ENCODE measurements at regions not wholly inside any gene's neighbourhood (a gene's known extent, or its start where the extent isn't known, plus 50 kb on each side); places are given as distances from the start of the nearest gene placed in this dataset.

DNA sequence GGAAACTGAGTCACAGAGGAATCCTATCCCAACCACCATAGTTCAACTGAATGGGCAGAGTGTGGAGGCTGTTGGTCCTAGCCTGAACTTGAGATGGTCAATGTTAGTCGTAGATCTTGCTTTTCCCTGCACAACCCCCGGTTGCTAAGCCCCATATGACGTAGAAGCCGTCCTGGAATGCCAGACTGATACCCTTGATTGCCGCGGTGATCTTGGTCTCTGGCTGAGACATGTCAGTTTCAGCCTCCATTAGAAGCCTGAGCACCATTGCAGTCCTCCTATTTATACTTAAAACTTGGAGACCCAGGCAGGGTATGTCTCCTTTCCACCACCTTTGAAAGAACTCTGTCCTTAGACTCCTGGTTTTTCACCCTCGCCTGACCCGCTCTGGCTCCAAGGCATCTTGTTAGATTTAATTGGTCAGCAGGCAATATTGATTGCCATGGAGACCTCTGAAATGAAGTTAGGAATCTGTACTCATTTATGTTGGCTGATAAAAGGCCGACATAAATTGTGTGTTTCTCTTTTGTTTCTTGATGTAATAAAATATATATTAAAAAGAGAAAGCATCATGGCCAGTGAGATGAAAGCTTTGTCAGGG is 53.4 kb downstream of the RPLP1 start:
- CTCF ChIA-PET, result no interaction called here

GRCh38 chr15:69508659-69509058 is 56.0 kb downstream of the RPLP1 start:
- POLR2A ChIA-PET, result no interaction called here
- TF ChIP-seq, protein P1, sequence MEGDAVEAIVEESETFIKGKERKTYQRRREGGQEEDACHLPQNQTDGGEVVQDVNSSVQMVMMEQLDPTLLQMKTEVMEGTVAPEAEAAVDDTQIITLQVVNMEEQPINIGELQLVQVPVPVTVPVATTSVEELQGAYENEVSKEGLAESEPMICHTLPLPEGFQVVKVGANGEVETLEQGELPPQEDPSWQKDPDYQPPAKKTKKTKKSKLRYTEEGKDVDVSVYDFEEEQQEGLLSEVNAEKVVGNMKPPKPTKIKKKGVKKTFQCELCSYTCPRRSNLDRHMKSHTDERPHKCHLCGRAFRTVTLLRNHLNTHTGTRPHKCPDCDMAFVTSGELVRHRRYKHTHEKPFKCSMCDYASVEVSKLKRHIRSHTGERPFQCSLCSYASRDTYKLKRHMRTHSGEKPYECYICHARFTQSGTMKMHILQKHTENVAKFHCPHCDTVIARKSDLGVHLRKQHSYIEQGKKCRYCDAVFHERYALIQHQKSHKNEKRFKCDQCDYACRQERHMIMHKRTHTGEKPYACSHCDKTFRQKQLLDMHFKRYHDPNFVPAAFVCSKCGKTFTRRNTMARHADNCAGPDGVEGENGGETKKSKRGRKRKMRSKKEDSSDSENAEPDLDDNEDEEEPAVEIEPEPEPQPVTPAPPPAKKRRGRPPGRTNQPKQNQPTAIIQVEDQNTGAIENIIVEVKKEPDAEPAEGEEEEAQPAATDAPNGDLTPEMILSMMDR (IDR thresholded peaks at IDR 0.05; ENCODE audit: control extremely low read depth, extremely low read depth, low read depth, missing control alignments), result no peak
- no peak for DNase-seq (ENCODE audit: extremely low spot score)
- CTCF ChIA-PET, result interaction anchor here (1.2 to 1.9 kb wide), 4 partner anchors 14 to 43 kb away, joined by 3 to 5 read pairs (median 4); no protein-coding TSS in a partner anchor

More for the DNA sequence above, 53.4 kb downstream of the RPLP1 start:
- DNase-seq (ENCODE audit: extremely low spot score), result no peak
- POLR2A ChIA-PET, result no interaction called here
- TF ChIP-seq, protein P1 (IDR thresholded peaks at IDR 0.05; ENCODE audit: control extremely low read depth, extremely low read depth, low read depth, missing control alignments), result no peak

- ChIA-PET POLR2A (no interaction called here), CTCF (interaction anchor here (1.2 to 1.9 kb wide), 3 partner anchors 15 to 44 kb away, joined by 3 to 5 read pairs (median 4); no protein-coding TSS in a partner anchor)
- TF ChIP-seq, protein P1 (IDR thresholded peaks at IDR 0.05; ENCODE audit: control extremely low read depth, extremely low read depth, low read depth, missing control alignments), result no peak
- DNase-seq (ENCODE audit: extremely low spot score), result no peak
These were observed 56.5 kb downstream of the RPLP1 start for GRCh38 chr15:69509131-69509530.

DNA sequence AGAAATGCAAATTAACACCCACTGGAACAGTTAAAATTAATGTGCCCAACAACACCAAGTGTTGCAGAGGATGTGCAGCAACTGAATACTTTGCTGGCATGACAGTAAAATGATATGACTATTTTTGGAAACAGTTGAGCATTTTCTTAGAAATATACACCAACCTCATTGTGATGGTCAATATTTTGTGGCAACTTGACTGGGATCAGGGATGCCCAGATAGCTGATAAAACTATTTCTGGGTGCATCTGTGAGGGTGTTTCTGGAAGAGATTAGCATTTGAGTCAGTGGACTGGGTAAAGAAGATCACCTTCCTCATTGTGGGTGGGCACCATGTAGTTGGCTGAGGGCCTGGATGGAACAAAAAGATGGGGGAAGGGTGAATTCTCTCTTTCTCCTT is 57.9 kb downstream of the RPLP1 start:
- no peak for DNase-seq (ENCODE audit: extremely low spot score)
- TF ChIP-seq, protein P1 (IDR thresholded peaks at IDR 0.05; ENCODE audit: control extremely low read depth, extremely low read depth, low read depth, missing control alignments), result no peak
- ChIA-PET POLR2A (interaction anchor here (0.6 kb wide), 1 partner anchor 327 kb away, joined by 5 read pairs; no protein-coding TSS in a partner anchor), CTCF (interaction anchor here (0.9 to 1.9 kb wide), 2 partner anchors 11 to 45 kb away, joined by 3 to 4 read pairs; no protein-coding TSS in a partner anchor)

DNA sequence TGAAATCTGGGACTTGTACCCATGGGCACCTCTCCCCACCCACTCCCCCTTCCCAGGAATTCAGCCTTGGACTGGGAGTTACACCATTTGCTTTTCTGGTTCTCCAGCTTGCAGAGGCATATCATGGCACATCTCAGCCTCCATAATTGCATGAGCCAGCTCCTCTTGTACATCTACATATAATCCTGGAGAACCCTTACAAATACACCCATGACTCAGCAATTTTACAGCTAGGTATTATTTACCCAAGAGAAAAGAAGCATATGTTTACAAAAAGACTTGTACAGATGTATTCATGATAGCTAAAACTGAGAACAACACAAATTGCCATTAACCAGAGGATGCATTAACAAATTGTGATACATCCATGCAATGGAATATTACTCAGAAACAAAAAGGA is 58.4 kb downstream of the RPLP1 start:
- no peak for DNase-seq (ENCODE audit: extremely low spot score)
- POLR2A ChIA-PET, result interaction anchor here (0.6 kb wide), 1 partner anchor 326 kb away, joined by 5 read pairs; no protein-coding TSS in a partner anchor
- TF ChIP-seq, protein P1 (IDR thresholded peaks at IDR 0.05; ENCODE audit: control extremely low read depth, extremely low read depth, low read depth, missing control alignments), result no peak
- CTCF ChIA-PET, result interaction anchor here (0.9 kb wide), 1 partner anchor 12 kb away, joined by 3 read pairs; no protein-coding TSS in a partner anchor

DNA sequence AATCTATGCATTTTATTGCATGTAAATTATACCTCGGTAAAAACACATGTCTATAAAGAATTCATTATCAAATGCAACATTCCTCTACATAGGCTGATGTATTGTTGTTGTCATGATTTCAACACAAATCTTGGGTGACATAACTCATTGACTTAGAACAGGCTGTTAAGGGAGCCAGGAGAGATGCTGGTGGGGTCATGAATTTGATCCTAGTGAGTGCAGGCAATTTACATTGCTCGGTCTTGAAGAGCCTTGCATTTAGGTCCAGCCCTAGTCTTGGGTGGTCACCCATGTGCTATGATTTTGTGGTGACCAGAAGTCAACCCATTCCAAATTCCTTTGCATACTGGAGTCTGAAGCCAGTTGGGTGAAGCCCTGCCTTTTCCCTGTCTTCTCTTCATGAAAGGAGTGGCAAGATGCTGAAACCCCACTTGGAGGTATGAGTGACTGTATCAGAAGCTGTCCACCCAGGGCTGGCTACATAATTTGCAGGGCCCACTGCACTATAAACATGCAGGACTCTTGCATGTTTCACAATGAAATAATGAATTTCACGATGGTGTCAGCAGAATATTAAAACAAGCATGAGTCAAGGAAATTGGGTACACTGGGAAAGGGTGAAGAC is 59.2 kb downstream of the RPLP1 start:
- DNase-seq (ENCODE audit: extremely low spot score), result no peak
- CTCF ChIA-PET, result no interaction called here

More for the DNA sequence above, 59.2 kb downstream of the RPLP1 start:
- POLR2A ChIA-PET, result no interaction called here
- TF ChIP-seq, protein P1 (IDR thresholded peaks at IDR 0.05; ENCODE audit: control extremely low read depth, extremely low read depth, low read depth, missing control alignments), result no peak

Measured in GM10248 (cell line).